ENCODE measurements at regions not wholly inside any gene's neighbourhood (a gene's known extent, or its start where the extent isn't known, plus 50 kb on each side); places are given as distances from the start of the nearest gene placed in this dataset.

DNA sequence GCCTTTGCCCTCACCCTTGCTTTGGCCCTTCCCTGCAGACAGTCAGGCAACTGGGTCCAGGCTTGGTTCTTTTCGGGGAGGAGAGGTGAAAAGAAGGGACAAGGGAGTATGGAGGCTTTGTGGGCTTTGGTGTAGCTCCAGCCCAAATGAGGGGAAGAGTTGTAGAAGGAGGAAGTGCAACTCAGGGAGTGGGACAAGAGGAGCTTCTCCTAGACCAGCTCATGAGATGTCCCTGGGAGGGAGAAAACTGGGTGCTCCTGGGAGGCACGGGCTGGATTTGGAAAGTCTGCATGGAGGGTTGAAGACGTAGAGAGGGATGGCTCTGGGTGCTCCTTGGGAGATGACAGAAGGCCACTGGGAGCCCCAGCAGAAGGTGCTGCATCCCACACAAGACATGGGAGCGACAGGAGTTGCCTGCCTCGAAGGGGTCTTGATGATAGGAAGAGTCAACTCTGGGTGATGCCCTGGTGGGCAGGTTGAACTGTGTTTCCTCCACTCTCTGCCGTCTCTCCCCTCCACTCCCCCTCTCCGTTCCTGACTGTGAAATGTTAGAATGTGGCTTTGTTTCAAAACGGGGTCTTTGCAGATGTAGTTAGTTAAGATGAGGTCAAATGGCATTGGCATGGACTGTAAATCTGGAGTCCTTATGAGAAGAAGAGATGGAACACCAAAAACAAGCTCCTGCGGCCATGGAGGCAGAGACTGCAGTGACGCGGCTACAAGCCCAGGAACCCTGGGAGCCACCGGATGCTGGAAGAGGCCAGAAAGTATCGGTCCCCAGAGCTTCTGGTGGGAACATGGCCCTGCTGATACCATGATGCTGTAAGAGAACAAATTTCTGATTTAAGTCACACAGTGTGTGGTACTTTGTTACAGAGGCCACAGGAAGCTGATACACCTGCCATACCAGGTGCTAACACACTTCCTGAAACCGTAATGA lies 298.5 kb downstream of the GLRX3 start:
- no peak for DNase-seq

- no peak for DNase-seq
These were observed 299.8 kb downstream of the GLRX3 start for GRCh38 chr10:130435961-130436360.

DNA sequence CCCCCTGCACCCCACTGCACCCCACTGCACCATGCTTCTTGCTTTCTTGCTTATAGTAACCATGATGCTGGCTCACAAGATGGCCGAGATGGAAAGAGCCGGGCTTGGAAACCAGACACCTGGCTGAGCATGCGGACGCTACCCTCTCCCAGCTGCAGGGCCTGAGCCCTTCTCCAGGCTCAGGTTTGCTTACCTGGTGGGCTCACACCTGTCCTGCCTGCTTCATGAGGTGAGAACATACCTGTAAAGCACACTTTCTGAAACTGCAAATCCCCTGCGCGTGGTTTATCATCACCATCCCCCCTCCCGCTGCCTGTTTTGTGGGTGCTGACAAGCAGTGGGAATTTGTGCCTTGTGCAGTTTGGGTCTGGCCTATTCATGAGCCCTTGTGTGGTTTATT lies 302.7 kb downstream of the GLRX3 start:
- no peak for DNase-seq

- DNase-seq = no peak
These were observed 303.6 kb downstream of the GLRX3 start for GRCh38 chr10:130439766-130440165.

DNA sequence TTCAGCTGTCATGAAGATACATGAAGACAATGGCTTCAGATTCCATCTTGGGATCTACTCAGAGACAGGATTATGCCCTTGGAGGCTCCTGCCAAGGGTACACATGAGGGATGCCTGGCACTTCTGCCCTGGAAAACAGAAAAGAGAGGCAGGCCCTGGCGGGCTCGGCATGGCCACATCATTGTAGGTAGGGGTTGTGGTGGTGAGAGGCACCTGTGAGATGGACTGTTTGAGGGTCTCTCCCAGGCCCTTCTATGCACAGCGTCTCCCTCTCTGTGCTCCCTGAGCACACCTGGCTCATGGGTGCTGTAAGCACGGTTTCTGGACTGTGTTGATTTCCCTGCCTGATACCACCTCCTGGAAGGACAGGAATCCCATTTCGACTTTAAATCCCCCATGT lies 304.3 kb downstream of the GLRX3 start:
- DNase-seq = no peak

DNA sequence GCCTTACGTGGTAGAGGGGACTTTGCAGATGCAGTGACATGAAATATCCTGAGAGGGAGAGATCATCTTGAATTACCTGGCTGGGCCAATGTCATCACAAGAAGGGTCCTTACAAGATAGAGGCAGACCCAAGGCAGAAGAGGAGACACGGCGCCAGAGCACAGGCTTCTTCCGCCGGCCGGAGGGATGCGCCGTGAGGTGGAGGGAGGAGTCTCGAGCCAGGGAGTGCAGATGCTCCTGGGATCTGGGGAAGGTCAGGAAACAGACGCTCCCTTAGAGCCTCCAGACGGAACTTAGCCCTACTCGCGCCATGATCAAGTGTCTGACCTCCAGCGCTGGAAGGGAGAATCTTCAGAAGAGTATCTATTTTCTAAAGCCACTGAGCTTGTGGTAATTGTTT lies 304.8 kb downstream of the GLRX3 start:
- DNase-seq = no peak

- DNase-seq = no peak
These were observed 306.9 kb downstream of the GLRX3 start for GRCh38 chr10:130443066-130443465.

DNA sequence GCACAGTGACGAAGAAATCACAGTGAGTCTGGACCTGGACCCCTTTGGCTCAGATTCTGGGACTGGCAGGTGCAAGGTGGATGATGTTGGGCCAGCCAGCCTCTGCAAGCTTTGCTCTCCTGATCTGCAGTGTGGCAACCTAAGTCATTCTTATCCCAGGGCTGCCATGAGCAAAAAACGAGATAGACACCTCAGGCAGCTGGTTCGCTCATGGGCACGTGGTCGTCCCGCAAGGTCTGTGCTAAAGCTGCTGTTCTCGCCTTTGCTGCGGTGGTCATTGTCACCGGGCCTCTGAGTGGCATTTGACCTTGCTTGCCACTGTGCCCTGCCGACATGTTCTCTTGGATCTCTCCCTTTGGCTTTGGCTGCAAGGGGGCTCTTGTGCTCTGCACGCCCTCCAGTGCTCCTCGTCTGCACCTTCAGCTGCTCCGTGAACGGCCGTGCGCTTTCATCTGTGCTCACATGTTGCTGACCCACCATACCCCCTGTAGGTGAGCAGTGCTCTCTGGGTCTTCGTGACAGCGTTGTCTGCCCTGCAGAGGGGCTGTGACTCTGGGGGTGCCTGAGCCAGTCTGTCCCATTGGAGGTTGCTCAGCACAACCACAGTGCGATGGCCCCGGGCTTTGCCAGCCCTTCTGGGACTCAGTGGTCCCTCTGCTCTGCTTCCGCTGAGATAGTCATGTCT lies 317.0 kb downstream of the GLRX3 start:
- no peak for DNase-seq

- DNase-seq = no peak
These were observed 317.7 kb downstream of the GLRX3 start for GRCh38 chr10:130453721-130454542.

DNA sequence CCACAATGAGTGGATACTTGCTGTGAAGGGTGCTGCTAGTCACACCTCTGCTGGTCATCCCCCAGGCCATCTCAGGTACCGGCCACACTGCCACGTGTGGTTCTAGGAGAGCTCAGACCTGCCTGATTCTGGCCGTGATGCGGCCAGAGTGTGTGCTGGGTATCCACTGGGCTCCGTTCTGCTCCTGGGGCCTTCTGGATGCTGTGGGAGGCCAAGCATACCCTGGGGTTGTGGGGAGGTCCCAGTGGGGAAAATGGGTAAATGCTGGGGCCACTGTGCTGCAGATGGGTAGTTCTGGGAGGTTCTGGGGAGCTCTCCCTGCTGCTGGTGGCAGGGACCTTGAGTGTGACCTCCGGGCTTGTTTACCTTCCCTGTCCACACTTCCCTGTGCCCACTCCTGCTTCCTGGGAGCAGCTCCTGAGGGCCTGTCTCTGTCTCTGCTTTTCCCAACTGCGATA lies 318.4 kb downstream of the GLRX3 start:
- DNase-seq = no peak

- no peak for DNase-seq
These were observed 319.0 kb downstream of the GLRX3 start for GRCh38 chr10:130455111-130455695.

GRCh38 chr10:130455791-130456190 lies 319.6 kb downstream of the GLRX3 start:
- DNase-seq = no peak

DNA sequence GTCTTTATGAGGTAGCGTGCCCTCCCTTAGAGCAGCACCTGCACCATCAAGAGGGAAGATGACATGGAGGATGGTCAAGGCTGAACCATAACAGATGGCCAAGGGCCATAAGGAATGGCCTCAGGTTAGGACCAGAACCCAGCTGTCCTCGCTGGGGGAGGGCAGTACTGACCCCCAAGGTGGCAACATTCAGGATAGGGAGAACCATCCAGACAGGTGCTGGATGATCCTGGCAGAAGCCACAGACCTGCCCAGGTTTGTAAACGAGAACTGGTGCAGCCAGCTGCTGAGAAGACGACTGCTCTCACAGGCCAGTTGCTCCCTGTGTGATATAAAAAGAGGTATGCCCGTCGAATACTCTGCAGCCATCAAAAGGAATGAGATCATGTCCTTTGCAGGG lies 320.4 kb downstream of the GLRX3 start:
- no peak for DNase-seq

DNA sequence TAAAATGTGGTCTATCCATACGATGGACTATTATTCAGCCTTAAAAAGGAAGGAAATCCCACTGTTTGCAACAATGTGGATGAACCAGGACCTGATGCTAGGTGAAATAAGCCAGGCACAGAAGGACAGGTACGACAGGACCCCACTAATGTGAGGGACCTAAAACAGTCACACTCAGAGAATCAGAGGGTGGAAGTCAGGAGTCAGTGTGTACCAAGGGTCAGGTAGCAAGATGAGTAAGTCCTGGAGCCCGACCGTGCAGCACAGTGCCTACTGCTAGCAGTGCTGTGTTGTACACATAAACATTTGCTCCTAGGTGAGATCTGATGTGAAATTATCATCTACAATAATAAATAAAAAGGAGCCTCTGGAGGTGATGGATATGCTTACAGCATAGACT lies 322.3 kb downstream of the GLRX3 start:
- no peak for DNase-seq

DNA sequence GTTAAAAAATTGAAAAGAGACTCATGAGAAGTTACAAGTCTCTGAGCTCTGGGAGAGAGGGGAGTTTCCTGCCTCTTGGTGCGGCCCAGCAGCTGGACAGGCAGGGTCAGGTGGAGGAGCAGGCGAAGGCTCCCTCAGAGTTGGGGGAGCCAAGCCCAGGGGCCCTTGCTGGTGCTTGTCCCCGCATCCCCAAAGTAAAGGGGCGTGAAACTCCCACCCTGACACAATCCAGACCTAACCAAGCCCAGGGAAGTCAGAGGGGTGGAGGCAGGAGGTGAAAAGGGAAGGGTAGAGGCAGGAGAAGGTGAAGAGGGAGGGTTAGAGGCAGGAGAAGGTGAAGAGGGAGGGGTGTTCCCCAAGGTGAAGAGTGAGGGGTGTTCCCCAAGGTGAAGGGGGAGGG lies 322.8 kb downstream of the GLRX3 start:
- DNase-seq = no peak

DNA sequence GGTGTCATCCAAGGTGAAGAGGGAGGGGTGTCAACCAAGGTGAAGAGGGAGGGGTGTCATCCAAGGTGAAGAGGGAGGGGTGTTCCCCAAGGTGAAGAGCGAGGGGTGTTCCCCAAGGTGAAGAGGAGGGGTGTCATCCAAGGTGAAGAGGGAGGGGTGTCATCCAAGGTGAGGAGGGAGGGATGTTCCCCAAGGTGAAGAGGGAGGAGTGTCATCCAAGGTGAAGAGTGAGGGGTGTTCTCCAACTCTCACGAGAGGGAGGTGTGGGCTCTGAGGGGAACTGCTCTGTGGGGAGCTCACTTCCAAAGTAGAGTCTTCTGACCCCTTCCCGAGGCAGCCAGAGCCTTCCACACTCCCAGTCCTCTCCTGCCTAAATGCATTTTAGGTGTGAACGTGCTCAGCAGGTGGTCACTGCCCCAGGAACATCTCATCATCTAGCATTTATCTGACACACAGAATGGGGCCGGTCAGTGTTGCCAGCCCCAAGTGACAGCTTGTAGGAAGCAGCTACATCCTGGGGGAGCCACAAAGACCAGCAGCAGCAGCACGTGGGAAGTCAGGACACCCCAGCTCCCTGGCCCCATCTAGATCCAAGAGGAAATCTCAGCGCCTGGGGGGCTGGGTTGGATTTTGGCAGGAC lies 323.8 kb downstream of the GLRX3 start:
- DNase-seq = no peak

DNA sequence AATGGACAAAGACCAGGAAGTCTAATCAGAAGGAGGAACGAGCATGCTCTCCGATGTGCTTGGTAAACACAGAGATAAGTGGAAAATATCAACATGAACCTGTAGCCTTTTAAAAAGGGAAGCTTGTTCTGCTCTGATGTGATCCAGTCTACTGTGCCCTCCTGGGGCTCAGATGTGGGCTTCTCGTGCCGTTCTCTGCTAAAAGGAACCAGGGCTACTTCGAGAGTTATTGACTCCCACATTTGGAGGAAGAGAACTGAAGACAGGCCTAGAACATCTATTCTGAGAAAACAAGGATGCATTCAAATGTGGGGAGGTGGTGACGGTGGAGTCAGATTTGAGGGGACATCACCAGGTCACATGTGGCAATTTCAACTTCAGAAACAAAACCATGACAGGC lies 325.4 kb downstream of the GLRX3 start:
- no peak for DNase-seq

DNA sequence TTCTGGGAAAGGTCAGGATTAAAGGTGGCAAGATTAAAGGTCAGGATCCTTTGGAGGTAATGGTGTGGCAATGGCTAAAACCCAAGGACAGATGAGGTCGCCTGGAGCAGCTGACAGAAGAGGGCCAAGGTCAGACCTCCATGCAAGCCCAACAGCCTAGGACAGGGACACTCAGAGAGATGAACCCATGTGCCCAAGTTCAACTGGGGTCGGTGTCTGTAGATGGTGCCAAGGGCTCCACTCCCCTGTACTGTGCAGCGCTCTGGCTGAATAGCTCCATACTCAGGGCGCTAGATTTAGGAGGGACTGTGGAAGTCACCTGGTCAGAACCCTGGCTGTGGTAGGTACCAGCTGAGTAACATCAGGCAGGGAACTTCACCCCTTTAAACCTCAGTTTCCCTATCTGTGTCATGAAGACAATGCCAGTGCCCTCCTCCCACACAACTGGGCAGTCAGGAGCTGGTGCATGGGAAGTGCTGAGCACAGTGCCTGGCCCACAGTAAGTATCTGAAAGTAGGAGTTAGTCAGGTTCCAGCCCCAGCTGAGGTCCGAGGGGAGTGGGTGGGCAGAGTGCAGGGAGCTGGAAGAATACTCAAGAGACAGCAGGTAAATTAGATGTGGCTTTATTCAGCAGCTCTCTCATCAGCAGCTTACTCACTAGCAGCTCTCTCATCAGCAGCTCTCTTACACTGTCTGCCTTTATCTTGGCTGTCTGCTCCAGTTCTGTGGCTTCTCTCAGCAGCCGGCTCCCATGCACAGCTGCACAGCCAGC lies 327.1 kb downstream of the GLRX3 start:
- no peak for DNase-seq

- no peak for DNase-seq
These were observed 327.7 kb downstream of the GLRX3 start for GRCh38 chr10:130463876-130464364.

DNA sequence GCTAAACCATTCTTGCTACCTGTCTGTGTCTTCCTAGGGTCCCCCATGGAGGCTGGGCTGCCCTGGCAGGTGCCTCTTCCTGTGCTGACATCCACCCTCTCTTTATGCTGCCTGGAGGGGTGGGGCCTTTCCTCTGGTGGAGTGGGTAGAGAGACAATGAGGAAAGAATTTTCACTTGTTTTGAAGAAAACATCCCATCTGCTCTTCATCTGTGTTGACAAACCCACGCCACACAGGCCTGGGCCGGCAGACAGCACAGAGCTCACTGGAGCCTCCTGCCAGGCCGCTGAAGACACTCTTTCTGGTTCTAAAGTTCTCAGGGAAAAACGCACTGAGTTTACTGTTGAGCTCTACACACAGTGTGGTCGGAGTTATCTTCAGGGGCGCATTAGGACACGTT lies 328.2 kb downstream of the GLRX3 start:
- no peak for DNase-seq

GRCh38 chr10:130466271-130466997 lies 330.2 kb downstream of the GLRX3 start:
- DNase-seq = no peak

Data from NCI-H146 (cell line).